Eye (tissue), 1 donor: ENCODE measurements at regions not wholly inside any gene's neighbourhood (a gene's known extent, or its start where the extent isn't known, plus 50 kb on each side); places are given as distances from the start of the nearest gene placed in this dataset.

Source experiments
- DNase-seq: peaks from one replicate; pipeline ENCODE4 v3.0.0-alpha.2; 2015

DNA sequence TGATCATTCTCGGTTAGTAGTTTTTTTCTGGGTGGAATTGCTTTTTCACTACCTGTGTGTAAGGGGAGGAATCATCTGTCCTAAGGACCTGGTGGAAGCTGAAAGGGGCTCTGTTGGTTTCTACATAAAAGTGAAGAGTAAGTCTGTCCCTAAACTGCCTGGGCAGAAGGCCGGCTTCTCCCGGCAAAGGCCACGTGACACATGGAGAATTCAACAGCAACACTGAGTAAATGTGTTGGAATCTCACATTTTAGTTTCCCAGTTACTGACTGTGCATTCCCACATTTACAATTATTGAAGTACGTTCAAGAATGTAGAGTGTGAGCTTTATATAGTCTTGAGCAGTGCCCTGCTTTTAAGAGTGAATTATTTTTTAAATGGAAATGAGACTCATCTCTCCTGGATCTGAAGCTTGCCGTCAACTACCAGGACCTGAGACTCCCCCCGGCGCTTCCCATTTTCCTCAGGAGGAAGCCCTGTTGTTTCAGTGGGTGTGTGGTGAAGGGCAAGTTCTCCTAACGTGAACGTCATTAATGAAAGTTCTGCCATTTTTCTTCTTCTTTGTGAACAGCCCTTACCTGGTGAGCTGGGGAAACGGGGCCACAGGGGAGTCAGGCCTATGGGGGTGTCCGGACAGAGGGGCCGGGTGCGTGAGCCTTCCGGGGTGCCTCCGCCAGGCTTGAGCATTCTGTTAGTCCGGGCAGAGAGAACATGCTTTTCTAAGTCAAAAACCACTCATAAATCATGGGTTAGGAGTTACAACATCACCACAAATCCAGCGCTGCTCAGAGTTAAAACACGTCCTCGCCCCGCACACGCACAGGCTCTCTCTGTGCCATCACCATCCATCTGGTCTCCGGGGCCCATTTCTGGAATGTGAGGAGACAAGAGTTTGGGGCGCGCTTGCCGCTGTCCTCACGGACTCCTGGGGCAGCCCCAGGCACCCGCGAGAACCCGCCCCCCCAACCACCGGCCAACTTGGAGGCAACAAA is 56.6 kb upstream of the SMOC2 start:
- no peak for DNase-seq

- no peak for DNase-seq
Measured at GRCh38 chr6:168385037-168385759, 55.8 kb upstream of the SMOC2 start.

DNA sequence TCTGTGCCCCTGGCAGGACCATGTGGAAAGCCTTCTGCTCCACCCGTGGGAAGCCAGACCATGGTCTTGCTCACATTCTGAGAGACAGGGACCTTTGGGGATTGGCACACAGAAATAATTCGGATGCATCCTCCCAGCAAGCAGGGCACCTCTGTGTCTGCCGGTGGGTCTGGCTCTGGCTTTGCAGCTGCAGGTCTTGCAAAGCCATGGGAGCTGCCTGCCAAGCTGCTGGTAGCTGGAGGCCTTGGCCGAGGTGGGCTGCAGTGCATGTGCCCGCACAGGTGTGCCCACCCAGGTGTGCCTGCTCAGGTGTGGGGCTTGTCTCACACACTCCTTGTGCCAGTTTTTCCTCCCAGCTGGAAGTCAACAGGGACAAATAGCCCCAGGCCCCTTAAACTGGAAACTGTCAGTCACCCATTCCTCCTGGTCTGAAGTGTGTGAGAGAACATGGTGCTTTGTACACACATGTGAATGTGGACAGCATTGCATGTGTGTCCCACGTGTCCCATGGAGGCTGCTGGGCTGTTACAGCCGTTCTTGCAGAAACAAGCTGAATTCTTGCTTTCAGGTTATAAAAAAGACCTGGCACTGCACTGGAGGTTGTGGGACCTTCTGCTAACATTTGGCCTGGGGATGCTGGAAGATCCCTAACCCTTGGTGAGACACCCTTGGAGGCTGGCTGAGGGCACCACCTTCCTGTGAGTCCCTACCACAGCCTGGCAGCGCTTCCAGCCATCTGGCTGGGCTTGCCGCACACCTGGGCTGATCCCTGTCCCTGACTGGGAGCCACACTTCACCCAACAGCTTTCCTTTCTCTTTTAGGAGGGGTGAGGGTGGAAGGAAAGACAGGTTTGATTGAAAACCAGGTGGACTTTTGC is 54.9 kb upstream of the SMOC2 start:
- no peak for DNase-seq

GRCh38 chr6:168386973-168387372 is 54.0 kb upstream of the SMOC2 start:
- no peak for DNase-seq

GRCh38 chr6:168387426-168387825 is 53.6 kb upstream of the SMOC2 start:
- no peak for DNase-seq

- no peak for DNase-seq
Measured at GRCh38 chr6:168387911-168388310, 53.1 kb upstream of the SMOC2 start.

GRCh38 chr6:168388641-168389633 is 52.0 kb upstream of the SMOC2 start:
- DNase-seq: no peak

DNA sequence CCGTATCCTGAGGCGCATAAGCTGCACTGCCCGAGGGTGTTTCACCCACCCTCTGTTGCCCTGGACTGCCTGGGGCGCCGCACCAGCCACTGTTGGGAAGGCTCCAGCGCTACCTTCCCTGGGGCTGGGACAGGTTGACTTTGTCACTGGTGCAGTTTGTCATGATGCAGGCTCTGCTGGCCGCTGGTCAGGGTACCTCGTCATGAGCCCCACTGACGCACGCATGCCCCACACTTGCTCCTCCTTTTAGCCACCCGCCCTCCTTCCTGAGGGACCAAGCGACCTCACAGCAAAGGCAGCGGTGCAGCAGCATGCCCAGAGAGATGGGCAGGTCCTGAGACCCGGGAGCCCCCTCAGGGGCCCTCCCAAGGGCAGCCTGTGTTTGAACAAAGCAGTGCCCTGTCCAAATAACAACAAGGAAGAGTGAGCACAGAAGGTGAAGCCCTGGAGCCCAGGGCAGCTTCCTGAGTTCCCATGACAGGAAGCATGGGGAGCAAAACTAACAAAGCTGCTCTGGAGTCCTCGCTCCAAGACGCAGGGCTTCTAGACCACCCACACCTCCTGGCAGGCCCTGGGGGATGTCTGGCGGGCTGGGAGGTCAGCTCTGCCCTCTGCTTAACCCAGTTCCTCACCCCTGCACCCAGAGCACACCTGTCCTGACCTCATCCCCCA is 50.1 kb upstream of the SMOC2 start:
- no peak for DNase-seq
